Transverse colon (tissue), 4 donors: ENCODE measurements at regions not wholly inside any gene's neighbourhood (a gene's known extent, or its start where the extent isn't known, plus 50 kb on each side); places are given as distances from the start of the nearest gene placed in this dataset.

Experiments used
- DNase-seq: peaks from one replicate; pipeline ENCODE4 v3.0.0-alpha.2; 2019
- H3K27ac ChIP-seq, 4 donors: fragments of 200-600 bp; sonication (generic); 2 replicates each; pipeline ENCODE4 v1.5.1; 2016 to 2018; ENCODE audit warnings: inconsistent platforms in 4 of 4
- H3K27me3 ChIP-seq: fragments of 200-600 bp; sonication (generic); 2 replicates; pipeline ENCODE4 v1.5.1; 2017; ENCODE audit warnings: inconsistent platforms
- H3K36me3 ChIP-seq, 4 donors: fragments of 200-600 bp; sonication (generic); 2 replicates each; pipeline ENCODE4 v1.5.1; 2017 to 2019; ENCODE audit warnings: inconsistent platforms in 4 of 4
- H3K4me1 ChIP-seq, 4 donors: fragments of 200-600 bp; sonication (generic); 2 replicates each; pipeline ENCODE4 v1.5.1; 2017 to 2020; ENCODE audit warnings: inconsistent platforms in 4 of 4
- H3K4me3 ChIP-seq, 4 donors: fragments of 200-600 bp; sonication (generic); 1 replicate in 1 of 4; 2 replicates in 3 of 4; pipeline versions ENCODE4 v1.5.1 to v1.6.1; 2017 to 2019; ENCODE audit warnings: inconsistent platforms in 4 of 4
- H3K9me3 ChIP-seq, 2 donors: fragments of 200-600 bp; sonication (generic); 2 replicates each; pipeline ENCODE4 v1.5.1; 2017 to 2019; ENCODE audit warnings: inconsistent platforms in 2 of 2
- EP300 ChIP-seq: sonication (generic); formaldehyde crosslinking; IDR thresholded peaks from one replicate; pipeline ENCODE4 v1.6.1; 2017; ENCODE audit warnings: antibody characterized with exemption, low read depth
- POLR2A ChIP-seq: fragments of 450-650 bp; IDR thresholded peaks from one replicate; pipeline ENCODE4 v1.6.1; 2016; ENCODE audit warnings: antibody characterized with exemption, mild to moderate bottlenecking, moderate library complexity
- POLR2AphosphoS5 ChIP-seq, 3 donors: sonication (generic); formaldehyde crosslinking; IDR thresholded peaks; one replicate each; pipeline ENCODE4 v1.6.1; 2016; ENCODE audit warnings: antibody characterized with exemption in 3 of 3
- WGBS, 2 donors: methylation state at CpG; one replicate each; pipeline ENCODE4 v1.1.5; 2018; ENCODE audit warnings: low coverage in 1 of 2; 5-methylcytosine and 5-hydroxymethylcytosine counted together
- in situ Hi-C, 4 donors: fragments of 200-750 bp; cut with MboI; loops; one replicate each; pipeline versions ENCODE4 v1.15.0 to v1.15.1; 2017; ENCODE audit warnings: low sequenced_read_pairs in 3 of 4, low pct_ligation_motif_present in 1 of 4, low pct_unique_long_range_greater_than_20kb in 1 of 4
- intact Hi-C: fragments of 100-400 bp; cut with DNase I; formaldehyde crosslinking; loops from one replicate; pipeline ENCODE4 v1.15.1; 2023; ENCODE audit warnings: low total_unique reads
- TF ChIP-seq, protein P1 (sequence below), 5 experiments: fragments of 200-600 bp in 3 of 5; fragments of 450-650 bp in 2 of 5; sonication (generic) in 3 of 5; IDR thresholded peaks; 1 replicate in 2 of 5; 2 replicates in 3 of 5; pipeline ENCODE4 v1.5.1; 2016 to 2017; ENCODE audit warnings: antibody characterized with exemption in 5 of 5, inconsistent platforms in 3 of 5, mild to moderate bottlenecking in 2 of 5, moderate library complexity in 1 of 5

DNA sequence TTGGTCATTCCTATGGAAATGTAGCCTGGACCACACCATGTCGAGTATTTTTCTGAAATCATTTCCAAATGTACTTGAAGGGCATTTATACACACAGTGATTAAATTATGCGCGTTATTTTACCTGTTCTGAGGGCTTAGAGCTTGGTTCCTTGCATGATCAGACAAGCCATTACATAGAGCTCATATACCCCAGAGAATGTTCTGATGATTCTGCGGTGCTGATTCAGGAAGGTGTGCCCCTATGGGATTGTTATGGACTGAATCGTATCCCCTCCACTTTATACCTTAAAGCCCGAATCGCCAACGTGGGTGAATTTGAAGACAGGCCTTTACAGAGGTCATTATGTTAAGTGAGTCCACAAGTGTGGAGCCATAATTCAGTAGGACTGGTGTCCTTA, 848.9 kb downstream of the TRIML1 start:
- intact Hi-C loops (no loop called here), in situ Hi-C loops (no loop called here)
- H3K4me3 ChIP-seq, result no peak overlapping the region
- DNase-seq, result no peak
- no peaks in the 10 kb centered on the region for H3K36me3 ChIP-seq
- no peaks in the 10 kb centered on the region for H3K4me1 ChIP-seq
- TF ChIP-seq EP300, result no peak
- H3K27me3 ChIP-seq, result no peaks in the 10 kb centered on the region
- H3K9me3 ChIP-seq, result peaks cover 5 to 7% of the 10 kb centered on the region in 2 donors
- no peak overlapping the region for H3K27ac ChIP-seq
- 75 to 93% methylated on average over 4 to 8 of the region's 8 CpGs for WGBS, 2 donors

DNA sequence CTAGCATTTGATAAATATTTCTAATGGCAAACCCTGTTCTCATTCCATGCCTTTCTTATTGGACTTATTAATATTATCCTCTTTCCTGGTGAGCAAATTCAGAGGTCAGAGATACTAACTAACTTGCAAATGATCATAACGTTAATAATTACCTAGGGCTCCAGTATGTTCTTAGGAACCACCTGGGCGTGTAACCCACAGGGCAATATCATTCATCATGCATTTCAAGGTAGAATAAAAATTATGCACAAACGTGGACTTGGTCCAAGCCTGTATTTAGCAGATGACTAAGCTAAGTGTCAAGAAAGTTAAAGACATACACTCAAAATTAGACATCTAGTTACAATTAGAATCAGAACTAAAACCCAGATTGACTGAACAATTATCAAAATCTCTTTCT, 850.1 kb downstream of the TRIML1 start:
- 24 to 46% methylated on average over 3 of the region's 3 CpGs for WGBS, 2 donors
- H3K36me3 ChIP-seq, result no peaks in the 10 kb centered on the region
- peaks cover 4 to 5% of the 10 kb centered on the region in 2 donors for H3K9me3 ChIP-seq
- H3K4me1 ChIP-seq, result no peaks in the 10 kb centered on the region
- no peak for TF ChIP-seq POLR2AphosphoS5 (IDR thresholded peaks at IDR 0.05)
- TF ChIP-seq POLR2A, result no peak
- TF ChIP-seq, protein P1, sequence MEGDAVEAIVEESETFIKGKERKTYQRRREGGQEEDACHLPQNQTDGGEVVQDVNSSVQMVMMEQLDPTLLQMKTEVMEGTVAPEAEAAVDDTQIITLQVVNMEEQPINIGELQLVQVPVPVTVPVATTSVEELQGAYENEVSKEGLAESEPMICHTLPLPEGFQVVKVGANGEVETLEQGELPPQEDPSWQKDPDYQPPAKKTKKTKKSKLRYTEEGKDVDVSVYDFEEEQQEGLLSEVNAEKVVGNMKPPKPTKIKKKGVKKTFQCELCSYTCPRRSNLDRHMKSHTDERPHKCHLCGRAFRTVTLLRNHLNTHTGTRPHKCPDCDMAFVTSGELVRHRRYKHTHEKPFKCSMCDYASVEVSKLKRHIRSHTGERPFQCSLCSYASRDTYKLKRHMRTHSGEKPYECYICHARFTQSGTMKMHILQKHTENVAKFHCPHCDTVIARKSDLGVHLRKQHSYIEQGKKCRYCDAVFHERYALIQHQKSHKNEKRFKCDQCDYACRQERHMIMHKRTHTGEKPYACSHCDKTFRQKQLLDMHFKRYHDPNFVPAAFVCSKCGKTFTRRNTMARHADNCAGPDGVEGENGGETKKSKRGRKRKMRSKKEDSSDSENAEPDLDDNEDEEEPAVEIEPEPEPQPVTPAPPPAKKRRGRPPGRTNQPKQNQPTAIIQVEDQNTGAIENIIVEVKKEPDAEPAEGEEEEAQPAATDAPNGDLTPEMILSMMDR (IDR thresholded peaks at IDR 0.05), result no peak
- no peak for TF ChIP-seq EP300
- no peak for DNase-seq
- no peak overlapping the region for H3K27ac ChIP-seq
- in situ Hi-C loops, result no loop called here
- no peaks in the 10 kb centered on the region for H3K27me3 ChIP-seq
- no peak overlapping the region for H3K4me3 ChIP-seq
- intact Hi-C loops, result no loop called here

DNA sequence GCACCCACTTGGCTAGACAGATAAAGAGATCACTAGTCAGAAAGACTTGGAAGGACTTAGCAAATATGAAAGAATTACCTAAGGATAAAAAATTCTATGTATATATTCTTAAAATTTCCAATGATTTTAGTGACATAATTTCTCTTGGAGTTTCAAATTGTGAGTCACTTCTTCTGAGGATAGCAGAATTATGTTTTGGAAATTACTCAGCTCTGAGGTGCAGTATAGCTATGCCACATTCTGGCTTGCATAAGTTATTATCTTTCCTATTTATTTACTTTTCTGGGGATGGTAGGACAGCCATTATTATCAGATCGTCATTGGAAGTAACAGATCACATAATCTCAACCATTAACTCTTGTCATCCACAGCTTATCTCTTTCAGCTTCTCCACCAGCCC, 853.5 kb downstream of the TRIML1 start:
- TF ChIP-seq POLR2A, result no peak
- TF ChIP-seq EP300, result no peak
- TF ChIP-seq, protein P1 (IDR thresholded peaks at IDR 0.05), result no peak
- TF ChIP-seq POLR2AphosphoS5 (IDR thresholded peaks at IDR 0.05), result no peak
- Histone ChIP-seq H3K27me3 (no peaks in the 10 kb centered on the region), H3K4me3 (no peak overlapping the region), H3K4me1 (no peaks in the 10 kb centered on the region), H3K36me3 (no peaks in the 10 kb centered on the region), H3K9me3 (no peaks in the 10 kb centered on the region), H3K27ac (no peak overlapping the region)
- intact Hi-C loops, result no loop called here
- no peak for DNase-seq
- WGBS, 2 donors, result 55 to 76% methylated on average over 1 of the region's 1 CpG
- in situ Hi-C loops, result no loop called here

DNA sequence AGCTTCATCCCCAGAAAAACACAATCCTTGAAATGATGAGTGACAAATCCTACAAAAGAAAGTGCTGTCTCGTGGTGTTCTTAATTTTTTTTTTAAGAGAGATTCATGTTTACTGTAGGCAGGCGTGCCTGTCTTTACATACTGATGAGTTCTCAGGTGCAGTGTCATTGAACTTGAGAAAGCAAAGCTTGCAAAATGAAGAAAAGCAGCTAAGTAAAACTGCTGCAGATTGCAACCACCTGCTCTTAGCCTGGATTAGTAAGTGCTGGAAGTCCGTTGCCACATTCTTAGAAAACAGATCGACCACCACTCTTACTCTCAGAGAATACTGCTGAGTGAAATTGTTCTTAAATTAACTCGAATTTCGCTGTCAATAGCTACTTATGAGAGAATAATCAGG, 854.6 kb downstream of the TRIML1 start:
- 60 to 62% methylated on average over 5 to 6 of the region's 6 CpGs for whole genome bisulfite sequencing, 2 donors
- H3K4me1 ChIP-seq, result no peaks in the 10 kb centered on the region
- intact Hi-C loops, result no loop called here

More for the DNA sequence above, 854.6 kb downstream of the TRIML1 start:
- no peak for DNase-seq
- H3K36me3 ChIP-seq, result no peaks in the 10 kb centered on the region
- in situ Hi-C loops, result no loop called here
- TF ChIP-seq, protein P1 (IDR thresholded peaks at IDR 0.05), result no peak
- TF ChIP-seq POLR2A (no peak), POLR2AphosphoS5 (IDR thresholded peaks at IDR 0.05) (no peak), EP300 (no peak)
- no peak overlapping the region for H3K27ac ChIP-seq
- H3K9me3 ChIP-seq, result no peaks in the 10 kb centered on the region
- H3K4me3 ChIP-seq, result no peak overlapping the region
- no peaks in the 10 kb centered on the region for H3K27me3 ChIP-seq
